ENCODE measurements at regions not wholly inside any gene's neighbourhood (a gene's known extent, or its start where the extent isn't known, plus 50 kb on each side); places are given as distances from the start of the nearest gene placed in this dataset.

- no peaks in the 10 kb centered on the region for H3K9me3 ChIP-seq (ENCODE audit: control insufficient read depth, insufficient read depth, low read length)
- H3K14ac ChIP-seq (replicated peaks; ENCODE audit: low read depth, low read length), result no peak overlapping the region
- no peak overlapping the region for H2AFZ ChIP-seq (replicated peaks; ENCODE audit: low read length, poor library complexity)
- H3K9me1 ChIP-seq (ENCODE audit: insufficient read depth, low read length), result no peaks in the 10 kb centered on the region
- ChIA-PET CTCF (no interaction called here), POLR2A (ENCODE audit: unreplicated experiment) (no interaction called here)
- H4K20me1 ChIP-seq (ENCODE audit: insufficient read depth, low read length), result no peaks in the 10 kb centered on the region
- intact Hi-C loops (cut with micrococcal nuclease) (no loop called here), dilution Hi-C loops (cut with HindIII; ENCODE audit: low sequenced_read_pairs, unreplicated experiment) (no loop called here), in situ Hi-C loops (cut with MboI; ENCODE audit: low sequenced_read_pairs) (no loop called here)
- no peak overlapping the region for H4K5ac ChIP-seq (ENCODE audit: low read depth, low read length)
- H2AK5ac ChIP-seq (ENCODE audit: low read depth, low read length), result no peak overlapping the region
- no peak overlapping the region for H2BK20ac ChIP-seq (ENCODE audit: low read depth, low read length)
- H2BK15ac ChIP-seq (ENCODE audit: low read depth, low read length), result no peak overlapping the region
- H3K79me1 ChIP-seq (ENCODE audit: low read depth in 1 of 2, low read length in 2 of 2), result no peaks in the 10 kb centered on the region
- H4K91ac ChIP-seq (ENCODE audit: insufficient read depth, low read depth, low read length), result no peak overlapping the region
- DNase-seq (no peak), ATAC-seq (ENCODE audit: low read depth) (no peak)
- H2AK9ac ChIP-seq (replicated peaks; ENCODE audit: low read depth, low read length, poor library complexity), result no peak overlapping the region
- H3K4ac ChIP-seq (ENCODE audit: low read depth, low read length), result no peak overlapping the region
- no peak overlapping the region for H3K23ac ChIP-seq (ENCODE audit: low read depth, low read length)
- no peak overlapping the region for H3K56ac ChIP-seq (ENCODE audit: extremely low read depth, insufficient read depth, low read length)
- H3K27ac ChIP-seq (ENCODE audit: insufficient read depth, low read length), result no peak overlapping the region
- no peak overlapping the region for H4K8ac ChIP-seq (ENCODE audit: low read depth in 2 of 2, low read length in 2 of 2)
- BruUV-seq (replicated peaks), result no TSS peak
- H3K18ac ChIP-seq (ENCODE audit: low read depth, low read length), result no peak overlapping the region
- no peaks in the 10 kb centered on the region for H3K36me3 ChIP-seq (ENCODE audit: control insufficient read depth, insufficient read depth, low read length)
- no peak overlapping the region for H3K4me2 ChIP-seq (ENCODE audit: low read depth, low read length)
- H3K4me3 ChIP-seq (ENCODE audit: insufficient read depth, low read depth, low read length), result no peak overlapping the region
- WGBS, 2 experiments (ENCODE audit: extremely low coverage in 2 of 2, insufficient read length in 1 of 2), result 80% methylated on average over 1 of the region's 3 CpGs; no CpG with 5 or more reads in 1 of the 2 experiments
- H3K27me3 ChIP-seq (ENCODE audit: control insufficient read depth, insufficient read depth, low read length), result no peaks in the 10 kb centered on the region
- no peak overlapping the region for H3K9ac ChIP-seq (ENCODE audit: low read depth, low read length)
- H2BK5ac ChIP-seq (ENCODE audit: low read depth, low read length, poor library complexity, severe bottlenecking), result no peak overlapping the region
- H2BK120ac ChIP-seq (ENCODE audit: low read depth, low read length), result no peak overlapping the region
- TF ChIP-seq RAD21 (IDR thresholded peaks at IDR 0.05; ENCODE audit: low read length) (no peak), FOS (IDR thresholded peaks at IDR 0.05; ENCODE audit: low read depth, low read length) (no peak), CHD1 (IDR thresholded peaks at IDR 0.05; ENCODE audit: low read depth, low read length) (no peak), NFE2L2 (IDR thresholded peaks at IDR 0.05; ENCODE audit: low read depth, low read length) (no peak), MAZ (IDR thresholded peaks at IDR 0.05; ENCODE audit: borderline replicate concordance, low read depth, low read length) (no peak), POLR2A (IDR thresholded peaks at IDR 0.05; ENCODE audit: low read depth, low read length) (no peak), MAFK (IDR thresholded peaks at IDR 0.05; ENCODE audit: low read depth, low read length) (no peak), MXI1 (IDR thresholded peaks at IDR 0.05; ENCODE audit: borderline replicate concordance, low read depth, low read length) (no peak), BHLHE40 (IDR thresholded peaks at IDR 0.05; ENCODE audit: low read depth, low read length) (no peak)
- H3K4me1 ChIP-seq (ENCODE audit: control insufficient read depth, insufficient read depth, low read length), result no peaks in the 10 kb centered on the region
These were observed 51.3 kb upstream of the IVNS1ABP start for GRCh38 chr1:185368313-185368855.

Data from IMR-90 (cell line).